ENCODE measurements at regions not wholly inside any gene's neighbourhood (a gene's known extent, or its start where the extent isn't known, plus 50 kb on each side); places are given as distances from the start of the nearest gene placed in this dataset.

- TF ChIP-seq POLR2A (IDR thresholded peaks at IDR 0.05; ENCODE audit: low read length) (no peak), GATA1 (IDR thresholded peaks at IDR 0.05; ENCODE audit: low read depth, low read length) (no peak)
Measured at GRCh38 chr9:129398961-129399633, 221.0 kb upstream of the IER5L start.

Data from erythroblast (primary cell).